OCI-LY7 (cell line): ENCODE measurements at regions not wholly inside any gene's neighbourhood (a gene's known extent, or its start where the extent isn't known, plus 50 kb on each side); places are given as distances from the start of the nearest gene placed in this dataset.

Experiments used
- CTCF ChIP-seq: fragments of 200-600 bp; sonication (generic); conservative IDR thresholded peaks from 2 replicates; pipeline ENCODE4 v1.5.1; 2014; ENCODE audit warnings: mild to moderate bottlenecking, antibody characterized with exemption, low read length, moderate library complexity, mixed read lengths
- EZH2phosphoT487 ChIP-seq: fragments of 200-600 bp; sonication (generic); IDR thresholded peaks from 2 replicates; pipeline ENCODE4 v1.6.1; 2018; ENCODE audit warnings: low read depth, borderline replicate concordance, mild to moderate bottlenecking, mixed run types, antibody characterized with exemption, low read length, moderate library complexity, mixed read lengths

GRCh38 chr2:146437712-146438111 lies 1407.1 kb upstream of the ACVR2A start:
- no peak for TF ChIP-seq CTCF
- no peak for TF ChIP-seq EZH2phosphoT487
